AG09309 (cell line): ENCODE measurements at regions not wholly inside any gene's neighbourhood (a gene's known extent, or its start where the extent isn't known, plus 50 kb on each side); places are given as distances from the start of the nearest gene placed in this dataset.

ENCODE experiments used
- DNase-seq: peaks from one replicate; pipeline ENCODE4 v3.0.0-alpha.2; 2010; ENCODE audit warnings: low read depth
- H3K4me3 ChIP-seq: 2 replicates; pipeline ENCODE4 v1.5.1; 2011; ENCODE audit warnings: mild to moderate bottlenecking, low read depth, low read length, moderate library complexity; ENCODE audit not compliant: control insufficient read depth
- CTCF ChIP-seq: IDR thresholded peaks from 2 replicates; pipeline ENCODE4 v1.5.1; 2011; ENCODE audit warnings: mild to moderate bottlenecking, low read depth, low read length, inconsistent platforms; ENCODE audit not compliant: insufficient read depth, control insufficient read depth; ENCODE audit errors: missing control alignments

GRCh38 chr9:119009249-119009648 is 360.0 kb downstream of the BRINP1 start:
- no peak for TF ChIP-seq CTCF
- no peak overlapping the region for H3K4me3 ChIP-seq
- no peak for DNase-seq

GRCh38 chr9:119020284-119020683 is 349.0 kb downstream of the BRINP1 start:
- DNase-seq = no peak
- TF ChIP-seq CTCF = no peak
- no peak overlapping the region for H3K4me3 ChIP-seq

- no peak for DNase-seq
- TF ChIP-seq CTCF = no peak
- H3K4me3 ChIP-seq = no peak overlapping the region
Observed at GRCh38 chr9:119020730-119021333, 348.4 kb downstream of the BRINP1 start.

- DNase-seq = no peak
- TF ChIP-seq CTCF = no peak
- no peak overlapping the region for H3K4me3 ChIP-seq
Observed at GRCh38 chr9:119026120-119026519, 343.1 kb downstream of the BRINP1 start.

- TF ChIP-seq CTCF = no peak
- no peak overlapping the region for H3K4me3 ChIP-seq
Observed at GRCh38 chr9:119027901-119028699, 341.1 kb downstream of the BRINP1 start.

GRCh38 chr9:119029886-119030285 is 339.3 kb downstream of the BRINP1 start:
- no peak for TF ChIP-seq CTCF
- DNase-seq = no peak
- H3K4me3 ChIP-seq = no peak overlapping the region

More at GRCh38 chr9:119027901-119028699, 341.1 kb downstream of the BRINP1 start:
- no peak for DNase-seq

- TF ChIP-seq CTCF = no peak
- H3K4me3 ChIP-seq = no peak overlapping the region
- no peak for DNase-seq
Observed at GRCh38 chr9:119033596-119033995, 335.6 kb downstream of the BRINP1 start.
